Dermis blood vessel endothelial cell (primary cell): ENCODE measurements at regions not wholly inside any gene's neighbourhood (a gene's known extent, or its start where the extent isn't known, plus 50 kb on each side); places are given as distances from the start of the nearest gene placed in this dataset.
"Not testable (repeated sequence)": the region's sequence is repeated elsewhere in the genome, so short reads cannot be mapped to it uniquely, and the experiment has no call there.

Experiments
- DNase-seq: peaks from one replicate; pipeline ENCODE4 v3.0.0; 2010

GRCh38 chr1:105437847-105438246 is 1618.6 kb upstream of the PRMT6 start:
- no peak for DNase-seq

DNA sequence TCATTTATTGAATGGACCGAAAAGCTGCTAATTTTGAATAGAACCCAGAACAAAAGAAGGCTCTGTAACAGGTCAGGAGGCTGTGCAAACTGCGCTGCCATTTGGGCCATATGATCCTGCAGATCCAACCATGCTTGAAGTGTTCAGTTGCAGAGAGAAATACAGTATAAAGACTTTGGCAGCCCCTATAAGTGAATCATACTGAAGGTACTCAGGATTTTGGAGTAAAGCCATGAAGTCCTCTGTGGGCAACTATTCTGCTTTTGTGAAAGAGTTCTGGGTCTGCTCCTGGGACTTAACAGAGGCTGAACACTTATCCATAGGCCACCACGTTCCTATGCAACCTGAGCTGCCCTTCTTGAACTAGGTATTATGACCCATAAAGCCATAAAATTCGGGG is 1613.6 kb upstream of the PRMT6 start:
- no peak for DNase-seq

- DNase-seq, result no peak
Observed at GRCh38 chr1:105459759-105460158, 1596.7 kb upstream of the PRMT6 start.

DNA sequence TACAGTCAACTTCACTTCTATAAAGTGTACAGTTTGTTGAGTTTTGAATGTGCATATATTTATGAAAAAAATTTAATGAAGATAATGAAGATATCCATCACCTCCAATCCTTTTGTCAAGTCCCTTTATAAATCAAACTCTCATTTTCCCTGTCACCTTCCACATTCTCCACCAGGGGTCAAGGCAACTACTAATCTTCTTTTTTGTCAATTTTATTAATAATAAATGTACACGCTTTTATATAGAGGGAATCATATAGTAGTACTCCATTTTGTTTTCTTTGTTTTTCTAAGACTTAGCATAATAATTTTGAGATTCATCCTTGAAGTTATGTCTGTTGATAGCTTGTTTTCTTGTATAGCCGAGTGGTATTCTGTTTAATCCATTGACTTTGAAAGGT is 1594.2 kb upstream of the PRMT6 start:
- DNase-seq, result no peak

DNA sequence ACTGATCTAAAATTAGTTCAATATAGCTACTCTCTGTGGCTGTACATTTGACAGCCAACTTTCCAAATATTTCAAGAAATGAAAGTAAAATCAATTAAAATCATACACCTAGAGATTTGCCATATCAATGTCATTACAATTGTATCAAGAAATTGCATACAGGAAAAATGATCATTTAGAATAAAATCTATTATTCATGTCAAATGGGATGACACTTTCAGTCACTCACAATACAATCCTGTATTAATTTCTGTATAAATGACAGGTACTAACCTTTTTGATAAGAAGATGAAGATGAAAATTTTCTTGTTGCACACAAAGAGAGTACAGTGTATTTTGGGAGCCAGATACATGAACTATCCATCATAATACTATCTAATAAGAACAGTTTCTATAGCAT is 1588.9 kb upstream of the PRMT6 start:
- no peak for DNase-seq

GRCh38 chr1:105470541-105470940 is 1585.9 kb upstream of the PRMT6 start:
- not testable (repeated sequence) for DNase-seq

DNA sequence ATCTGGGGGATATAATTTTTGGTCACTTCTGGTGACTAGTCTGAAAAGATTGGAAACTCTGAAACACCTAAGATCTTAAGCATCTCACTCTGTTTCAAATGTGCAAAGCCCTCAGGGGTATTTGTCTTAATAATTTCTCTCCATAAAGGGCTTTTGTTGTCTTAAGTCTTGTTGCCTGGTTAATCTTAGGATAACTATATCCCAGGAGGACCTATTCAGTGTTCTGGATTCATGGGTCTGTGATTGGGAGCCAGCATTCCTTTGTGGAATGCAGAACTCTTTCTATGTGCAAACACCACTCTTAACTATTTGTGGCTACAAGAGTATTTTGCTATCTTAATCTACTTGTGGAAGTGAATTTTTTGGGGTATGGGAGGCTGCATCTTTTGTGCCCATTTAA is 1573.0 kb upstream of the PRMT6 start:
- no peak for DNase-seq

DNA sequence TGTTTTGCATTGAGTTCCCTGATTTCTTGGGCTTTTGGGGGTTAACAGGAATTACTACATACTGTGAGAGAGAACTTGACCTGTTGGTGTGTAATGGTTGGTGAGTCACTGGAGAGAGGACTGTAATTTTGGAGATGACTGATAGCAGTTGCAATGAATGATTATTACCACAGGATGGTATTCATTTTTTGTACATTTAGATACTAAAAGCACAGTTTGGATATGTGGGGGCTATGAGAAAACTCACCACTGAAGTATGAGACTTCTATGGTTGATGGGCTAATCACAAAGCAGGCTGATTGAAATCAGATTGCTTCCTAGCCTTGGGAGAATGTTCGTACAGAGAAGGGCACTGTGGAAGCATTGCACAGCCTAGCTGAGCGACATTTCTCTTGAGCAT is 1571.3 kb upstream of the PRMT6 start:
- DNase-seq, result no peak

DNA sequence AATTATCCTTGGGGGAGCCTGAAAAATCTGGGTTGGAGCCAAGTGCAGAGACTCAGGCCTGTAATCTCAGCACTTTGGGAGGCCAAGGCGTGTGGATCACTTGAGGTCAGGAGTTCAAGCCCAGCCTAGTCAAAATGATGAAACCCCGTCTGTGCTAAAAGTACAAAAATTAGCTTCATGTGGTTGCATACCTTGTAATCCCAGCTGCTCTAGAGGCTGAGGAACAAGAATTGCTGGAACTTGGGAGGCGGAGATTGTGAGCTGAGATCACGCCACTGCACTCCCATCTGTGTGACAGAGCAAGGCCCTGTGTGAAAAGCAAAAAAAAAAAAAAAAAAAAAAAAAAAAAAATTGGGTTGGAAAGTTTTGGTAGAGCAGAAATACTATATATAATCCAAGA is 1563.6 kb upstream of the PRMT6 start:
- no peak for DNase-seq

DNA sequence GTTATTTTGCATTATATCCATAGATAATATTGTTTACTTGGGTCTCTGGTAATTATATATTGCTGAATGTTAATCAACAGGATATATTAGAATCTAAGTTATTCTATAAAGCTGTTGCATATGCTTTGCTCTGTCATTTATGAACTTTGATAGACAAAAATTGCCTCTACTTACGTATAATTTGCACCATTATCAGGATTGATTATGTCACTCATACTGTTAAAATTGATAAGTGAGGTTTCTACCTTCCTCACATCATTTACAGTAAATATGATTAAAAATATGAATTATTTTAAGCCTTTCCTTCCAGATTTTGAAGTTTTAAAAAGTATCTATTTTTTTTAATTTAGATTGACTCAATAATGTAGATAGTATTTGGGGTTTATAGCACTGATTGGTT is 1540.4 kb upstream of the PRMT6 start:
- no peak for DNase-seq

DNA sequence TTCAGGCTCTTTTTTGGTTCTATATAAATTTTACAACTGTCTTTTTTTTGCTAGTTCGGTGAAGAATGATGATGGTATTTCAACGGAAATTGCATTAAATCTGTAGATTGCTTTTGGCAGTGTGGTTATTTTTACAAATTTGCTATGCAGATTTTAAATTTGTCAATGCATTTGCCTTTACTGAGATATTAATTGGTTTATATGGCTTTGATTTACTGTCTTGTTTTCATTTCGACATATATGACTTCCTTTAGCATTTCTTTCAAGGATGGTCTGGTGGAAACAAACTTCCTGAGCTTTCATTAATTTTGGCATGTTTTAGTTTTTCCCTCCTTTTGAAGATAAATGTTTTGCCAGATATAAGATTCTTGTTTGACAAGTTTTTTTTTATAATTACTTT is 1522.5 kb upstream of the PRMT6 start:
- no peak for DNase-seq

DNA sequence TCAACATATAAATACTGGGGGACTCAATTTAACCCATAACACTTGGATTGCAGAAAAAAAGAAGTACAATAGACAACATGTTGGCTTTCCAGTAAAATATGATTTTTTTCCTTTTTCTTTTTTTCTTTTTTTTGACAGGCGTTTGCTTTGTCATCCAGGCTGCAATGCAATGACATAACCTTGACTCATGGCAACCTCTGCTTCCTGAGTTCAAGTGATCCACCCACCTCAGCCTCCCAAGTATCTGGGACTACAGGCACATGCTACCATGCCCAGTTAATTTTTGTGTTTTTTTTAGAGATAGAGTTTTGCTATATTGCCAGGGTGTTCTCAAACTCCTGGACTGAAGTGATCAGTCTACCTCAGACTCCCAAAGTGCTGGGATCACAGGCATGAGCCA is 1512.0 kb upstream of the PRMT6 start:
- DNase-seq, result no peak

- no peak for DNase-seq
Observed at GRCh38 chr1:105556266-105556665, 1500.2 kb upstream of the PRMT6 start.

- DNase-seq, result no peak
Observed at GRCh38 chr1:105558023-105558422, 1498.5 kb upstream of the PRMT6 start.

- no peak for DNase-seq
Observed at GRCh38 chr1:105565006-105565405, 1491.5 kb upstream of the PRMT6 start.

GRCh38 chr1:105585791-105586190 is 1470.7 kb upstream of the PRMT6 start:
- DNase-seq, result no peak

DNA sequence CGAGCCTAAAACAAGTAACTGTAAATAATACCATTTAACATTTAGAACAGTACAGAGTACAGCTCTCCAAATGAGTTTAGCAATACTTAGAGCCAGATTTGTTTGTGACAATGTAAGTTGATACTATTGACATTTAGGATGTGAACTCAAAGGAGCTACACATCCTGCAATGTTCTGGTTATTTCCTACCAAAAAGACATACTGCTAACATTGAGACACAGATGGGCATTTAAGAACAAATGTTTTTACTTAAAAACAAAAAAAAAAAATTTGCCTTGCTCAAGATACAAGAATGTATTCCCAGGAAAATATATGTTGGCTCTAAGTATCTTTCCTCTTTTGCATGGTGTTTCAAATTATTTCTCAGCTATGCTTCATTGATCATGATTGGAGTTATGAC is 1464.8 kb upstream of the PRMT6 start:
- DNase-seq, result no peak

DNA sequence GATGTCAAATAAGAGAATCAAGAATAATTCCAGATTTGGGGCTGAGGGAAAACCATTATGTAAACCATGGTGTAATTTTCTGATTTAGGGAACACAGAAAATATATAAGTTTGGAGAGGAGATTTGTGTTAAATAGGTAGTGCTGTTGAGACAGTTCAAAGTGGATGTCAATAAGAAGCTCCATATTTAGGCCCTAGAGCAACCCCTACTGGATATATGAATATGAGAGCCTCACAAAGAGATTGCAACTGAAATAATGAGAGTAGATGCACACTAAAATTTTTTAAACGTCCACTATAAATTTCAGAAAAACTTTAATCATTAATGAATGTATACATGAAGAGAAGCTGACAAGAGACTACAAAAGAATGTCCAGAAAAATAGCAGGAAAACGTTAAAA is 1447.8 kb upstream of the PRMT6 start:
- no peak for DNase-seq

DNA sequence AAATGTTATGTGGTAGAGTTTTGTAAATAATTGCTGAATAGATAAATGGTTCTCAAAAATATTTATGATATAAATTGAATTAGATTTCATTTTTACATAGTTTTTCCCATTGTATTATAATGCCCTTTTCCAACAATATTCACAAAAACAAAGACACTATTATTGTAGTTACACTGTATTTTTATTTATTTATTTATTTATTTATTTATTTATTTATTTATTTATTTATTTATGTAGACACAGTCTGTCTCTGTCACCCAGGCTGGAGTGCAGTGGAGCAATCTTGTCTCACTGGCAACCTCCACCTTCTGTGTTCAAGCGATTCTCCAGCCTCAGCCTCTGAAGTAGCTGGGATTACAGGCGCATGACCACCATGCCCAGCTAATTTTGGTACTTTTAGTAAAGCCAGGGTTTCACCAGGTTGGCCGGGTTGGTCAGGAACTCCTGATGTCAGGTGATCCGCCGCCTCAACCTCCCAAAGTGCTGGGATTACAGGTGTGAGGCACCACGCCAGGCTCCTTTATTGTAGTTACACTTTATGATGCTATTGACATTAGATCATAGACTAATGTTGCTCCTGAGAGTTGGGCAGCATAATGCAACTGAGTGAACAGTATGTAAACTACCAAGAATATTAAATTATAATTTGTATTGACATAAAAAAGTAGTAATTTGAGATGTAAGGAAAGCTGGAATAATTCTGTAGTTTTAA is 1430.0 kb upstream of the PRMT6 start:
- no peak for DNase-seq

DNA sequence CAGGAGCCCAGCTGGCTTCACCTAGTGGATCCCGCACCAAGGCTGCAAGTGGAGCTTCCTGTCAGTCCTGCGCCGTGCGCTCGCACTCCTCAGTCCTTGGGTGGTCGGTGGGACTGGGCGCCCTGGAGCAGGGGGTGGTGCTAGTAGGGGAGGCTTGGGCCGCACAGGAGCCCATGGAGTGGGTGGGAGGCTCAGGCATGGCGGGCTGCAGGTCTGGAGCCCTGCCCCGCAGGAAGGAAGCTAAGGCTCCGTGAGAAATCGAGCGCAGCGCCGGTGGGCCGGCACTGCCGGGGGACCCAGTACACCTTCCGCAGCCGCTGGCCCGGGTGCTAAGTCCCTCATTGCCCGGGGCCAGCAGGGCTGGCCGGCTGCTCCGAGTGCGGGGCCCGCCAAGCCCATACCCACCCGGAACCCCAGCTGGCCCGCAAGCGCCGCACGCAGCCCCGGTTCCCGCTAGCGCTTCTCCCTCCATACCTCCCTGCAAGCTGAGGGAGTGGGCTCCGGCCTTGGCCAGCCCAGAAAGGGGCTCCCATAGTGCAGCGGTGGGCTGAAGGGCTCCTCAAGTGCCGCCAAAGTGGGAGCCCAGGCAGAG is 1425.2 kb upstream of the PRMT6 start:
- DNase-seq, result not testable (repeated sequence)

GRCh38 chr1:105632342-105633196 is 1423.9 kb upstream of the PRMT6 start:
- DNase-seq, result no peak

GRCh38 chr1:105636052-105636451 is 1420.4 kb upstream of the PRMT6 start:
- no peak for DNase-seq

GRCh38 chr1:105641407-105641806 is 1415.1 kb upstream of the PRMT6 start:
- DNase-seq, result no peak

DNA sequence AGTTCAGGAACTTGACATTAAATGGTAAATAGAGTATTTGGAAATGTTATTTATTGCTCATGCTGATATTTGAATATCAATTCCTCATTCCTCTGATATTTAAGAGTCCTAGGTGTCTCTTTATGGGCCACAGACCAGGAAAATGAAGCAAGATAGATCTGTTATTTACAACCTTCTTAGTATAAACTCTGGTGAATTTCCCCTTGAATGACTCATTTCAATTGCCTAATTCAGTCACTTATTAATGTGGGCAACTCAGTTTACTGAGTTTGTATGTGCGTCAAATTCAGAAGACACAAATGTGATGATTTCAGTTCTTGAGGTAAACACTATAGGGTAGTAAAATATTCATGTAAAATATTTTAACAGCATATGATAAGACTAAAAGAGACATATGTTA is 1404.4 kb upstream of the PRMT6 start:
- no peak for DNase-seq
